PFSK-1 (cell line): ENCODE measurements at regions not wholly inside any gene's neighbourhood (a gene's known extent, or its start where the extent isn't known, plus 50 kb on each side); places are given as distances from the start of the nearest gene placed in this dataset.

ENCODE experiments used
- FOXP2 ChIP-seq: optimal IDR thresholded peaks from 2 replicates; pipeline ENCODE3; 2011; ENCODE audit warnings: borderline replicate concordance, control low read depth, inconsistent platforms; ENCODE audit not compliant: insufficient read depth; ENCODE audit errors: extremely low read length, extremely low read depth
- POLR2AphosphoS5 ChIP-seq: IDR thresholded peaks from 2 replicates; pipeline ENCODE4 v1.6.1; 2012; ENCODE audit warnings: low read depth, mild to moderate bottlenecking, control low read depth, low read length, moderate library complexity
- SIN3A ChIP-seq: IDR thresholded peaks from 2 replicates; pipeline ENCODE4 v1.6.1; 2012; ENCODE audit warnings: mild to moderate bottlenecking, low read length, moderate library complexity, borderline replicate concordance; ENCODE audit not compliant: insufficient read depth
- TAF1 ChIP-seq: IDR thresholded peaks from 2 replicates; pipeline ENCODE4 v1.6.1; 2012; ENCODE audit warnings: low read length, control low read depth, borderline replicate concordance; ENCODE audit not compliant: insufficient read depth
- TF ChIP-seq, protein P1 (sequence below), 2 experiments: IDR thresholded peaks; 2 replicates each; pipeline versions ENCODE4 v1.6.1 to v1.8.0; 2011 to 2012; ENCODE audit warnings: low read depth in 2 of 2, low read length in 2 of 2, control low read depth in 1 of 2, inconsistent platforms in 1 of 2, mild to moderate bottlenecking in 1 of 2, moderate library complexity in 1 of 2; ENCODE audit not compliant: insufficient read depth in 1 of 2

- no peak for TF ChIP-seq TAF1
- TF ChIP-seq FOXP2 = no peak
- TF ChIP-seq, protein P1, sequence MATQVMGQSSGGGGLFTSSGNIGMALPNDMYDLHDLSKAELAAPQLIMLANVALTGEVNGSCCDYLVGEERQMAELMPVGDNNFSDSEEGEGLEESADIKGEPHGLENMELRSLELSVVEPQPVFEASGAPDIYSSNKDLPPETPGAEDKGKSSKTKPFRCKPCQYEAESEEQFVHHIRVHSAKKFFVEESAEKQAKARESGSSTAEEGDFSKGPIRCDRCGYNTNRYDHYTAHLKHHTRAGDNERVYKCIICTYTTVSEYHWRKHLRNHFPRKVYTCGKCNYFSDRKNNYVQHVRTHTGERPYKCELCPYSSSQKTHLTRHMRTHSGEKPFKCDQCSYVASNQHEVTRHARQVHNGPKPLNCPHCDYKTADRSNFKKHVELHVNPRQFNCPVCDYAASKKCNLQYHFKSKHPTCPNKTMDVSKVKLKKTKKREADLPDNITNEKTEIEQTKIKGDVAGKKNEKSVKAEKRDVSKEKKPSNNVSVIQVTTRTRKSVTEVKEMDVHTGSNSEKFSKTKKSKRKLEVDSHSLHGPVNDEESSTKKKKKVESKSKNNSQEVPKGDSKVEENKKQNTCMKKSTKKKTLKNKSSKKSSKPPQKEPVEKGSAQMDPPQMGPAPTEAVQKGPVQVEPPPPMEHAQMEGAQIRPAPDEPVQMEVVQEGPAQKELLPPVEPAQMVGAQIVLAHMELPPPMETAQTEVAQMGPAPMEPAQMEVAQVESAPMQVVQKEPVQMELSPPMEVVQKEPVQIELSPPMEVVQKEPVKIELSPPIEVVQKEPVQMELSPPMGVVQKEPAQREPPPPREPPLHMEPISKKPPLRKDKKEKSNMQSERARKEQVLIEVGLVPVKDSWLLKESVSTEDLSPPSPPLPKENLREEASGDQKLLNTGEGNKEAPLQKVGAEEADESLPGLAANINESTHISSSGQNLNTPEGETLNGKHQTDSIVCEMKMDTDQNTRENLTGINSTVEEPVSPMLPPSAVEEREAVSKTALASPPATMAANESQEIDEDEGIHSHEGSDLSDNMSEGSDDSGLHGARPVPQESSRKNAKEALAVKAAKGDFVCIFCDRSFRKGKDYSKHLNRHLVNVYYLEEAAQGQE (IDR thresholded peaks at IDR 0.05; ENCODE audit: insufficient read depth in 1 of 2, low read depth in 2 of 2, low read length in 2 of 2) = no peak
- TF ChIP-seq SIN3A = no peak
- no peak for TF ChIP-seq POLR2AphosphoS5
Measured at GRCh38 chr4:136909626-136910025, 622.7 kb downstream of the PCDH18 start.

DNA sequence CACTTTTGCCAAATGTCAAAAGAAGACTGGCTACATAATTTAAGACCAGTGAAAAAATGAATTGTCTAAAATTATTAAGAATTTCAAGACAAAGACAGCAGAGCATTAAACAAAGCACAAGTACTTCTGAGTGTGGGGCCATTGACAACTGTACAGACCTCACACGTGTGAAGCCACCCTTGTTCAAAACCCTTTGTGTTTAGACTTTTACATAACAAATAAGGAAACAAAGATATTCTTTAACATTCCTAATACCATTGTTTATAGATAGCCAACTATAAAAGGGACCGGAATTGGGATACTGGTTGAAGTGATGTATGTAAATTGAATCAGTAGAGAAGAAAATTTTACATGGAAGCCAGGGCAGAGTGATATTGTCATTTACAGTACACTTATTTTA lies 624.2 kb downstream of the PCDH18 start:
- no peak for TF ChIP-seq TAF1
- TF ChIP-seq FOXP2 = no peak
- TF ChIP-seq SIN3A = no peak
- TF ChIP-seq POLR2AphosphoS5 = no peak
- TF ChIP-seq, protein P1 (IDR thresholded peaks at IDR 0.05; ENCODE audit: insufficient read depth in 1 of 2, low read depth in 2 of 2, low read length in 2 of 2) = no peak

GRCh38 chr4:136900696-136901095 lies 631.6 kb downstream of the PCDH18 start:
- TF ChIP-seq SIN3A (no peak), TAF1 (no peak), FOXP2 (no peak), POLR2AphosphoS5 (no peak)
- TF ChIP-seq, protein P1 (IDR thresholded peaks at IDR 0.05; ENCODE audit: insufficient read depth in 1 of 2, low read depth in 2 of 2, low read length in 2 of 2) = no peak

DNA sequence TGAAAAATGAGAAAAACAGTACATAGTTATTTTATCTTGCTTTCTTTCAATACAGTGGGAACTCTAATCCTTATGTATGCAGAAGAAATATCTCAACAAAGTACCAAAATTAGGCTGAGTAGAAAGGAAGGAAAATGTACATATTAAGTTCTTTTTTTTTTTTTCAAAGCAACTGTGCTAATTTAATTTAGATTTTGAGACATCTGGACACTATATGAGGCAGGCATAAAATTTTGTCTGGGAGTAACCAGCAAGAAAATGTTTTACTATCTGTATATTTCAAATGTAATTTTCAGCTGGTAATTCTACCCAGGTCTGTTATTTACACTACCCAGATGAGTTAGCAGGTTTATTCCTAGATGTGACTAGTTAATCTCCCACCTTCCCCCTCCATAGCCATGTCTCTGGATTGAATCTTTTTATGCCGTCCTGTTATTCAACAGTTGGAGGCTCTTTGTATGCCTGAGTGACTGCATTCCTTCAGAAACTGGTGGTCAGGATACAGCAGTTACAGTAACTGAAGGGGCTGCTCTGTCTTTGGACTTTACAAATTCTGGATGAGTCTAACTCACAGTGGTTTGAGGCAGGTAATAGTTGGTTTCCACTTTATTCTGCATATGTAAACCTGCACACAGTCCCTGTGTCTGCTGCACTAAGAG lies 633.6 kb downstream of the PCDH18 start:
- TF ChIP-seq TAF1 (no peak), SIN3A (no peak), FOXP2 (no peak), POLR2AphosphoS5 (no peak)
- TF ChIP-seq, protein P1 (IDR thresholded peaks at IDR 0.05; ENCODE audit: insufficient read depth in 1 of 2, low read depth in 2 of 2, low read length in 2 of 2) = no peak

DNA sequence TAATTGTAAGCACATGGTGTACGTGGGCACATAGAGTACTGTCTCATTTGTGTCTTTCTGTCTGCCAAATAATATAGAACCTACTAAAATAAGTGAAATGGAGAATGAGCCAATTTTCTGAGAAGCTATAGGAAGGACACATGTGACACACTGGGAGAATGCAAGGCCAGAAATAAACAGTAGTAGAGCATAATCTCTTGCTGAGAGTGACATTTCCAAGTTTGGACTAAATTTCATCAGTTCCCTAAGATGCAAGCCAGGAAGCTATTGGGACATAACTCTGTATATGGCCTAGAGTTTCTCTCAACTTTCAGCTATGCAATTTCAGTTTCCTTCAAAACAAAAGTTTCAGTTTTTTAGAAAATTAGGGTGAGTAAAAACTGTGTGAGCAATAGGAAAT lies 638.7 kb downstream of the PCDH18 start:
- TF ChIP-seq, protein P1 (IDR thresholded peaks at IDR 0.05; ENCODE audit: insufficient read depth in 1 of 2, low read depth in 2 of 2, low read length in 2 of 2) = no peak
